CD4-positive, CD25-positive, alpha-beta regulatory T cell (primary cell): ENCODE measurements at regions not wholly inside any gene's neighbourhood (a gene's known extent, or its start where the extent isn't known, plus 50 kb on each side); places are given as distances from the start of the nearest gene placed in this dataset.
A peak's percentile ranks its signal among the peaks of the same experiment; 100 is the strongest.
"Not testable (repeated sequence)": the region's sequence is repeated elsewhere in the genome, so short reads cannot be mapped to it uniquely, and the experiment has no call there.

Source experiments
- ATAC-seq, 2 donors: fragments of 150-1000 bp; cut with Tn5 transposase; one replicate each; pipeline ENCODE4 v1.10.0; 2021; ENCODE audit warnings: low read depth in 2 of 2, moderate number of reproducible peaks in 2 of 2, moderate library complexity in 1 of 2
- DNase-seq, 3 donors: peaks; one replicate each; pipeline versions ENCODE4 v3.0.0 to v3.0.0-alpha.2; 2012 to 2022; ENCODE audit warnings: mixed read lengths in 1 of 3
- H3K27ac ChIP-seq: one replicate; pipeline ENCODE4 v1.7.0; 2013; ENCODE audit warnings: mild to moderate bottlenecking, low read length; ENCODE audit not compliant: insufficient read depth, poor library complexity, severe bottlenecking
- H3K27me3 ChIP-seq: one replicate; pipeline ENCODE4 v1.7.0; 2013; ENCODE audit warnings: low read length; ENCODE audit not compliant: control insufficient read depth, insufficient read depth
- H3K36me3 ChIP-seq: one replicate; pipeline ENCODE4 v1.7.0; 2013; ENCODE audit warnings: mild to moderate bottlenecking, low read length, moderate library complexity; ENCODE audit not compliant: control insufficient read depth, insufficient read depth
- H3K4me1 ChIP-seq: 2 replicates; pipeline ENCODE4 v1.7.0; 2013; ENCODE audit warnings: mild to moderate bottlenecking, low read length; ENCODE audit not compliant: insufficient read depth, control insufficient read depth, poor library complexity, severe bottlenecking
- H3K4me3 ChIP-seq: one replicate; pipeline ENCODE4 v1.7.0; 2013; ENCODE audit warnings: low read depth, mild to moderate bottlenecking, low read length, moderate library complexity
- H3K9me3 ChIP-seq, 2 experiments: 1 replicate in 1 of 2; 2 replicates in 1 of 2; pipeline ENCODE4 v1.7.0; 2013; ENCODE audit warnings: low read length in 2 of 2, mild to moderate bottlenecking in 1 of 2, moderate library complexity in 1 of 2; ENCODE audit not compliant: control insufficient read depth in 2 of 2
- H3K27ac Mint-ChIP-seq, 3 donors: one replicate each; pipeline ENCODE4 v1.8.0; 2020 to 2022; ENCODE audit warnings: mild to moderate bottlenecking in 3 of 3, mixed read lengths in 3 of 3, moderate library complexity in 2 of 3
- H3K27me3 Mint-ChIP-seq: one replicate; pipeline ENCODE4 v1.8.0; 2022; ENCODE audit warnings: mild to moderate bottlenecking, mixed read lengths
- H3K36me3 Mint-ChIP-seq: one replicate; pipeline ENCODE4 v1.8.0; 2020; ENCODE audit warnings: mixed read lengths
- H3K4me1 Mint-ChIP-seq, 4 donors: one replicate each; pipeline ENCODE4 v1.8.0; 2020 to 2022; ENCODE audit warnings: mixed read lengths in 4 of 4, mild to moderate bottlenecking in 1 of 4
- H3K4me3 Mint-ChIP-seq, 4 donors: one replicate each; pipeline ENCODE4 v1.8.0; 2020 to 2022; ENCODE audit warnings: mild to moderate bottlenecking in 4 of 4, mixed read lengths in 4 of 4, moderate library complexity in 3 of 4
- H3K9me3 Mint-ChIP-seq, 7 donors: one replicate each; pipeline ENCODE4 v1.8.0; 2020 to 2022; ENCODE audit warnings: mixed read lengths in 7 of 7, mild to moderate bottlenecking in 3 of 7, moderate library complexity in 2 of 7

DNA sequence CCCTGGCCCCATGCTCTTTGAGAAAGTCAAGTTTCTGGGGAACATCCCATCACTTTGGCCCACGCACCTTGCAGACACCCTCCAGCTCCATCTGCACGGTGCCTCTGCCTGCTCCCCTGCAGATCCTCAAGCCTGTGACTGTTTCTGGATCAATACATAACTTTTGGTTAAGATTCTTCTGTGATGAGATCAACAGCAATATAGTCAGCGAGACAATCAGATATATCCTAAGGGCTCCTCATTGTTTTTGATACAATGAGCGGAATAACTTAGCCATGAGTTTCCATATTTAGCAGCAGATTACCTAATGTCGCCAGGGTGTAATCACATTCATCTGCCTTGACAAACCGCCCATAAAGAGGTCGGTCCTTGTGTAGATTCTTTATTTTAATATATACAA lies 109.3 kb upstream of the MTHFD1L start:
- H3K36me3 ChIP-seq = no peaks in the 10 kb centered on the region
- Mint-ChIP-seq H3K36me3 (no peaks in the 10 kb centered on the region), H3K27ac (no peak overlapping the region), H3K9me3 (peaks cover 0 to 1% (median 0%) of the 10 kb centered on the region in 7 donors), H3K27me3 (no peaks in the 10 kb centered on the region), H3K4me3 (no peak overlapping the region), H3K4me1 (peaks cover 0 to 5% (median 0%) of the 10 kb centered on the region in 4 donors)
- no peaks in the 10 kb centered on the region for H3K4me1 ChIP-seq
- DNase-seq (no peak), ATAC-seq (no peak)
- H3K27ac ChIP-seq = no peak overlapping the region
- no peaks in the 10 kb centered on the region for H3K9me3 ChIP-seq
- no peak overlapping the region for H3K4me3 ChIP-seq
- H3K27me3 ChIP-seq = no peaks in the 10 kb centered on the region

DNA sequence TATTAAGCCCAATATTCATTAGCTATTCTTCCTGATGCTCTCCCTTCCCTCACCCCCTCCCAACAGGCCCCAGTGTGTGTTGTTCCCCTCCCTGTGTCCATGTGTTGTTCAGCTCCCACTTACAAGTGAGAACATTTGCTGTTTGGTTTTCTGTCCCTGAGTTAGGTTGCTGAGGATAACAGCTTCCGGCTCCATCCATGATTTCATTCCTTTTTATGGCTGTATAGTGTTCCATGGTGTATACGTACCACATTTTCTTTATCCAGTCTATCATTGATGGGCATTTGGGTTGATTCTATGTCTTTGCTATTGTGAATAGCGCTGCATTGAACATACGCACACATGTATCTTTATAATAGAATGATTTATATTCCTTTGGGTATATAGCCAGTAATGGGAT lies 107.7 kb upstream of the MTHFD1L start:
- not testable (repeated sequence) for H3K9me3 Mint-ChIP-seq, H3K27ac Mint-ChIP-seq

GRCh38 chr6:150759483-150759882 lies 106.0 kb upstream of the MTHFD1L start:
- Mint-ChIP-seq H3K36me3 (peaks cover 3% of the 10 kb centered on the region), H3K27me3 (peaks cover 5% of the 10 kb centered on the region), H3K4me1 (peaks cover 0 to under 1% (median 0%) of the 10 kb centered on the region in 4 donors), H3K27ac (no peak overlapping the region), H3K9me3 (peaks cover 0 to 1% (median 0%) of the 10 kb centered on the region in 7 donors), H3K4me3 (no peak overlapping the region)
- Histone ChIP-seq H3K27me3 (no peaks in the 10 kb centered on the region), H3K27ac (no peak overlapping the region), H3K36me3 (no peaks in the 10 kb centered on the region), H3K4me1 (no peaks in the 10 kb centered on the region), H3K9me3 (no peaks in the 10 kb centered on the region), H3K4me3 (no peak overlapping the region)
- DNase-seq (no peak), ATAC-seq (no peak)

More for the DNA sequence above, 107.7 kb upstream of the MTHFD1L start:
- not testable (repeated sequence) for H3K4me3 ChIP-seq, DNase-seq, H3K27me3 Mint-ChIP-seq, H3K27ac ChIP-seq, H3K4me1 Mint-ChIP-seq, ATAC-seq, H3K36me3 Mint-ChIP-seq, H3K36me3 ChIP-seq, H3K9me3 ChIP-seq, H3K4me1 ChIP-seq, H3K27me3 ChIP-seq, H3K4me3 Mint-ChIP-seq

- H3K4me1 ChIP-seq = no peaks in the 10 kb centered on the region
- no peak overlapping the region for H3K4me3 ChIP-seq
- no peaks in the 10 kb centered on the region for H3K9me3 ChIP-seq
- H3K9me3 Mint-ChIP-seq = peaks cover 0 to 1% (median 0%) of the 10 kb centered on the region in 7 donors
- no peak overlapping the region for H3K4me3 Mint-ChIP-seq
- no peak overlapping the region for H3K27ac Mint-ChIP-seq
- no peaks in the 10 kb centered on the region for H3K36me3 ChIP-seq
- DNase-seq = no peak
- H3K4me1 Mint-ChIP-seq = no peaks in the 10 kb centered on the region
- no peak for ATAC-seq
- H3K27me3 ChIP-seq = no peaks in the 10 kb centered on the region
- peaks cover 5% of the 10 kb centered on the region for H3K27me3 Mint-ChIP-seq
- no peak overlapping the region for H3K27ac ChIP-seq
- peaks cover 3% of the 10 kb centered on the region for H3K36me3 Mint-ChIP-seq
These were observed 103.7 kb upstream of the MTHFD1L start for GRCh38 chr6:150761771-150762170.

GRCh38 chr6:150764334-150765066 lies 101.0 kb upstream of the MTHFD1L start:
- Histone ChIP-seq H3K27ac (no peak overlapping the region), H3K4me1 (no peaks in the 10 kb centered on the region), H3K27me3 (no peaks in the 10 kb centered on the region), H3K36me3 (no peaks in the 10 kb centered on the region), H3K4me3 (no peak overlapping the region), H3K9me3 (no peaks in the 10 kb centered on the region)
- Mint-ChIP-seq H3K27me3 (peaks cover 5% of the 10 kb centered on the region), H3K4me3 (no peak overlapping the region), H3K4me1 (no peaks in the 10 kb centered on the region), H3K27ac (no peak overlapping the region), H3K9me3 (peaks cover 0 to 1% (median 0%) of the 10 kb centered on the region in 7 donors), H3K36me3 (peaks cover 3% of the 10 kb centered on the region)
- DNase-seq (no peak), ATAC-seq (no peak)

DNA sequence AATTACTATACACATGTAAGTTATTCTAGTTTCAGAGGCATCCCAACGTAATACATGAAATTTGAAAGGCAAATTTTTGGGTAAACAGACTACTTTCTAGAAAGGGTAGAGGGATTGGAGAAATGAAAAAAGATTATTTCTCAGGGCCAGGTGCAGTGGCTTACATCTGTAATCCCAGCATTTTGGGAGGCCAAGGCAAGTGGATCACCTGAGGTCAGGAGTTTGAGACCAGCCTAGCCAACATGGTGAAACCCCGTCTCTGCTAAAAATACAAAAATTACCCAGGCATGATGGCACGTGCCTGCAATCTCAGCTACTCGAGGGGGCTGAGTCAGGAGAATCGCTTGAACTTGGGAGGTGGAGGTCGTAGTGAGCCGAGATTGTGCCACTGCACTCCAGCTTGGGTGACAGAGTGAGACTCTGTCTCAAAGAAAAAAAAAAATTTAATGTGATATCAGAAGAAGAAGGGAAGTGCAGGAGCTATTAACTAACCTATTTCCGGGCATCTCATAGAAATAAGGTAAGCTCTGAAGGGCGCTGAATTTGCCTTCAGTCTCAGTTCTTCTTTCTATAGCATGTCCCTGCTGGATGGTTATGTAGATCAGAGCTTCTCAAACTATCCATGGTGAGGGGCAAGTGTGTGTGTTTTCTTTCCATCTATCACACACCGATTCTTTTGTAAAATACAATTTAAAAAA lies 100.3 kb upstream of the MTHFD1L start:
- H3K27ac Mint-ChIP-seq = peak overlapping the region in 1 of 3 donors; percentile 60
- H3K27ac ChIP-seq = no peak overlapping the region
- no peaks in the 10 kb centered on the region for H3K36me3 ChIP-seq

DNA sequence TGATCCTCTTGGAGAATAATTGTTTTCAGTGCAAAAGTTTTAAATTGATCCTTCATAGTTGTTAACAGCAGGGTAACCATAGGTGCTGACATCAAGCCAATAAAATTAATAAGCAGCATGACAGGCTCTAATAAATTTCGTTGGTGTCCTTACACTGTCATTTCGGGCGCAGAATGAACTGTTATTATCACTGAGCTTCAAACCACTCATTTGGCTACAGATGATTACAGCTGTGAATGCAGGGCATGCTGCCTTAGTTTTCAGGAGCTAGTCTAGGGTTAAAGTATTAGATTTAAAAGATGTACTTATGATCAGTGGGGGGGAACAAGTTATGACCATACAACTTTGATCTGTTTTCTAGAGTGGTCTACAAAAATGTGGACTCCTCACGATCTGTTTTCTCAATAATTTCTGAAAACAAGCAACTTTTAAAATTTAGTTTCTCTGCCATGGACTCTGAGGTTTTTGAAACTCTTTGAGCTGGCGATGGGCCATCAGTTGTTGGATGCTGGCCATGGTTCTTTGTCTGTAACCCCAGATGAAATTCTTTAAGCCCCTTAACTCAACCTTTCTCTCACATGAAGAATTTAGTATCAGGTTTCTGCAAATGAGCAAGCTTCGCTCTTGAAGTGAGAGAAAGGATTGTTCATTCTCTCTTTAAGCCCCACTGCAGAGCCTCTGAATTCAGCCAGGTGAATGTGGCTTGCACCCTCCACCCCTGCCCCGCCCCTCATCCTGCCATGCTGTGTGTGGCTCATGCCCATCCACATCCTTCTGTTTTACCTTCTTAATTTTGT lies 99.1 kb upstream of the MTHFD1L start:
- Histone ChIP-seq H3K9me3 (no peaks in the 10 kb centered on the region), H3K36me3 (no peaks in the 10 kb centered on the region), H3K27ac (no peak overlapping the region), H3K4me1 (no peaks in the 10 kb centered on the region), H3K27me3 (no peaks in the 10 kb centered on the region), H3K4me3 (no peak overlapping the region)
- peaks cover 0 to 2% (median 0%) of the 10 kb centered on the region in 7 donors for H3K9me3 Mint-ChIP-seq
- ATAC-seq = no peak
- no peak overlapping the region for H3K4me3 Mint-ChIP-seq
- no peaks in the 10 kb centered on the region for H3K4me1 Mint-ChIP-seq
- peaks cover 4% of the 10 kb centered on the region for H3K27me3 Mint-ChIP-seq
- no peak overlapping the region for H3K27ac Mint-ChIP-seq
- peaks cover 3% of the 10 kb centered on the region for H3K36me3 Mint-ChIP-seq
- DNase-seq = no peak

More for the DNA sequence above, 100.3 kb upstream of the MTHFD1L start:
- ATAC-seq (no peak), DNase-seq (no peak)
- peaks cover 3% of the 10 kb centered on the region for H3K36me3 Mint-ChIP-seq
- H3K4me1 Mint-ChIP-seq = no peaks in the 10 kb centered on the region
- no peak overlapping the region for H3K4me3 ChIP-seq
- H3K4me1 ChIP-seq = no peaks in the 10 kb centered on the region
- no peaks in the 10 kb centered on the region for H3K9me3 ChIP-seq
- no peaks in the 10 kb centered on the region for H3K27me3 ChIP-seq
- H3K4me3 Mint-ChIP-seq = no peak overlapping the region
- H3K27me3 Mint-ChIP-seq = peaks cover 5% of the 10 kb centered on the region
- H3K9me3 Mint-ChIP-seq = peaks cover 0 to 1% (median 0%) of the 10 kb centered on the region in 7 donors
